H9 (cell line): ENCODE measurements at regions not wholly inside any gene's neighbourhood (a gene's known extent, or its start where the extent isn't known, plus 50 kb on each side); places are given as distances from the start of the nearest gene placed in this dataset.
"Not testable (repeated sequence)": the region's sequence is repeated elsewhere in the genome, so short reads cannot be mapped to it uniquely, and the experiment has no call there.

ENCODE experiments used
- DNase-seq: peaks from one replicate; pipeline ENCODE4 v3.0.0-alpha.2; 2017
- H2AFZ ChIP-seq: one replicate; pipeline ENCODE4 v1.6.1; 2013; ENCODE audit warnings: mild to moderate bottlenecking, low read length, control low read depth, moderate library complexity
- H2AK5ac ChIP-seq: 2 replicates; pipeline ENCODE4 v1.6.1; 2013; ENCODE audit warnings: low read length, control low read depth, mixed read lengths; ENCODE audit not compliant: insufficient read length
- H2BK120ac ChIP-seq: one replicate; pipeline ENCODE4 v1.6.1; 2013; ENCODE audit warnings: low read depth, mild to moderate bottlenecking, low read length, control low read depth, inconsistent platforms; ENCODE audit not compliant: poor library complexity, severe bottlenecking
- H2BK12ac ChIP-seq: 2 replicates; pipeline ENCODE4 v1.6.1; 2013; ENCODE audit warnings: low read length, control low read depth, mixed read lengths, low read depth; ENCODE audit not compliant: insufficient read length
- H2BK15ac ChIP-seq: 2 replicates; pipeline ENCODE4 v1.6.1; 2013; ENCODE audit warnings: low read depth, low read length, control low read depth
- H2BK20ac ChIP-seq: one replicate; pipeline ENCODE4 v1.6.1; 2013; ENCODE audit warnings: low read depth, mild to moderate bottlenecking, low read length, control low read depth, inconsistent platforms; ENCODE audit not compliant: poor library complexity, severe bottlenecking
- H2BK5ac ChIP-seq: 2 replicates; pipeline ENCODE4 v1.6.1; 2013; ENCODE audit warnings: low read length, control low read depth, mixed read lengths; ENCODE audit not compliant: insufficient read length
- H3K14ac ChIP-seq: 2 replicates; pipeline ENCODE4 v1.6.1; 2013; ENCODE audit warnings: low read length, control low read depth; ENCODE audit not compliant: insufficient read depth
- H3K18ac ChIP-seq: 2 replicates; pipeline ENCODE4 v1.6.1; 2013; ENCODE audit warnings: low read depth, mild to moderate bottlenecking, mixed read lengths, low read length, control low read depth; ENCODE audit not compliant: insufficient read length
- H3K23ac ChIP-seq: 2 replicates; pipeline ENCODE4 v1.6.1; 2013; ENCODE audit warnings: low read length, control low read depth, mixed read lengths, low read depth; ENCODE audit not compliant: insufficient read length
- H3K23me2 ChIP-seq: 2 replicates; pipeline ENCODE4 v1.6.1; 2013; ENCODE audit warnings: low read depth, mild to moderate bottlenecking, mixed read lengths, low read length, control low read depth; ENCODE audit not compliant: insufficient read length, poor library complexity, severe bottlenecking
- H3K27ac ChIP-seq: 2 replicates; pipeline ENCODE4 v1.5.1; 2013; ENCODE audit warnings: low read length, control low read depth, mixed read lengths, low read depth; ENCODE audit not compliant: insufficient read length
- H3K27me3 ChIP-seq: 2 replicates; pipeline ENCODE4 v1.6.1; 2013; ENCODE audit warnings: low read length, control low read depth, inconsistent platforms; ENCODE audit not compliant: insufficient read depth
- H3K4ac ChIP-seq: 2 replicates; pipeline ENCODE4 v1.6.1; 2013; ENCODE audit warnings: low read depth, mild to moderate bottlenecking, control low read depth, inconsistent platforms, low read length, moderate library complexity
- H3K4me1 ChIP-seq: 2 replicates; pipeline ENCODE4 v1.6.1; 2013; ENCODE audit warnings: low read length, control low read depth, inconsistent platforms; ENCODE audit not compliant: insufficient read depth
- H3K4me2 ChIP-seq: 2 replicates; pipeline ENCODE4 v1.6.1; 2013; ENCODE audit warnings: low read length, control low read depth, mixed read lengths; ENCODE audit not compliant: insufficient read length, insufficient read depth
- H3K56ac ChIP-seq: 2 replicates; pipeline ENCODE4 v1.6.1; 2013; ENCODE audit warnings: low read depth, mild to moderate bottlenecking, mixed read lengths, low read length, control low read depth; ENCODE audit not compliant: insufficient read length
- H3K79me1 ChIP-seq: 2 replicates; pipeline ENCODE4 v1.6.1; 2013; ENCODE audit warnings: low read depth, mild to moderate bottlenecking, moderate library complexity, low read length, control low read depth, inconsistent platforms; ENCODE audit not compliant: insufficient read depth, poor library complexity, severe bottlenecking
- H3K79me2 ChIP-seq: 2 replicates; pipeline ENCODE4 v1.6.1; 2013; ENCODE audit warnings: low read length, control low read depth, inconsistent platforms; ENCODE audit not compliant: insufficient read depth
- H3K9ac ChIP-seq: 2 replicates; pipeline ENCODE4 v1.6.1; 2013; ENCODE audit warnings: low read length, control low read depth, mixed read lengths; ENCODE audit not compliant: insufficient read length; ENCODE audit errors: extremely low read depth
- H3K9me3 ChIP-seq: one replicate; pipeline ENCODE4 v1.6.1; 2013; ENCODE audit warnings: low read depth, low read length, inconsistent platforms; ENCODE audit not compliant: control insufficient read depth
- H3T11ph ChIP-seq: one replicate; pipeline ENCODE4 v1.6.1; 2013; ENCODE audit warnings: mild to moderate bottlenecking, low read length, control low read depth, inconsistent platforms
- H4K20me1 ChIP-seq: one replicate; pipeline ENCODE4 v1.6.1; 2013; ENCODE audit not compliant: control insufficient read depth, insufficient read length, insufficient read depth
- H4K5ac ChIP-seq: 2 replicates; pipeline ENCODE4 v1.6.1; 2013; ENCODE audit warnings: low read depth, mild to moderate bottlenecking, mixed read lengths, low read length, control low read depth; ENCODE audit not compliant: insufficient read length
- H4K8ac ChIP-seq: replicated peaks from 2 replicates; pipeline ENCODE4 v1.6.1; 2013; ENCODE audit warnings: low read length, control low read depth, mixed read lengths, low read depth; ENCODE audit not compliant: insufficient read length
- H4K91ac ChIP-seq: 2 replicates; pipeline ENCODE4 v1.6.1; 2013; ENCODE audit warnings: low read depth, mild to moderate bottlenecking, moderate library complexity, mixed read lengths, low read length, control low read depth; ENCODE audit not compliant: insufficient read length
- H3K27ac Mint-ChIP-seq, 3 experiments: 2 replicates in 2 of 3; 3 replicates in 1 of 3; pipeline ENCODE4 v1.8.0; 2020 to 2021; ENCODE audit warnings: mixed read lengths in 3 of 3, mild to moderate bottlenecking in 1 of 3, moderate library complexity in 1 of 3
- H3K27me3 Mint-ChIP-seq: 2 replicates; pipeline ENCODE4 v1.8.0; 2021; ENCODE audit warnings: low read depth, mild to moderate bottlenecking, moderate library complexity, mixed read lengths
- H3K36me3 Mint-ChIP-seq, 3 experiments: 2 replicates in 2 of 3; 3 replicates in 1 of 3; pipeline ENCODE4 v1.8.0; 2020 to 2021; ENCODE audit warnings: low read depth in 3 of 3, mixed read lengths in 3 of 3; ENCODE audit not compliant: insufficient read depth in 1 of 3
- H3K4me1 Mint-ChIP-seq, 2 experiments: 2 replicates each; pipeline ENCODE4 v1.8.0; 2020; ENCODE audit warnings: mixed read lengths in 2 of 2
- H3K4me3 Mint-ChIP-seq, 2 experiments: 2 replicates in 1 of 2; 3 replicates in 1 of 2; pipeline ENCODE4 v1.8.0; 2020 to 2021; ENCODE audit warnings: mild to moderate bottlenecking in 2 of 2, mixed read lengths in 2 of 2, moderate library complexity in 1 of 2
- H3K9me3 Mint-ChIP-seq, 2 experiments: 2 replicates in 1 of 2; 3 replicates in 1 of 2; pipeline ENCODE4 v1.8.0; 2020; ENCODE audit warnings: mild to moderate bottlenecking in 2 of 2, mixed read lengths in 2 of 2, moderate library complexity in 1 of 2
- CTCF ChIP-seq: fragments of 200-600 bp; sonication (generic); conservative IDR thresholded peaks from 3 replicates; pipeline ENCODE4 v1.8.0; 2021; ENCODE audit warnings: antibody characterized with exemption, mild to moderate bottlenecking
- WGBS: extraction: QIAGEN DNeasy Blood & Tissue Kit; methylation state at CpG from one replicate; pipeline ENCODE4 v1.1.7; 2013; ENCODE audit warnings: missing lambda C conversion rate, low lambda C conversion rate, mixed read lengths; ENCODE audit not compliant: insufficient read length; ENCODE audit errors: extremely low coverage; 5-methylcytosine and 5-hydroxymethylcytosine counted together

- Histone ChIP-seq H3T11ph (no peak overlapping the region), H2BK5ac (no peak overlapping the region), H3K9ac (no peak overlapping the region), H3K14ac (no peak overlapping the region; the same call in 1 of the 2 replicates), H4K8ac (no peak overlapping the region), H3K79me1 (no peaks in the 10 kb centered on the region), H3K23ac (no peak overlapping the region), H3K9me3 (no peaks in the 10 kb centered on the region), H3K27me3 (no peaks in the 10 kb centered on the region), H3K4ac (no peak overlapping the region), H3K4me1 (no peaks in the 10 kb centered on the region), H2AFZ (no peak overlapping the region), H2BK120ac (no peak overlapping the region), H4K5ac (no peak overlapping the region), H2AK5ac (no peak overlapping the region), H4K91ac (no peak overlapping the region), H3K18ac (no peak overlapping the region), H3K79me2 (no peaks in the 10 kb centered on the region), H3K27ac (no peak overlapping the region), H3K4me2 (no peak overlapping the region), H2BK20ac (no peak overlapping the region), H2BK12ac (no peak overlapping the region), H2BK15ac (no peak overlapping the region), H4K20me1 (no peaks in the 10 kb centered on the region), H3K56ac (no peak overlapping the region), H3K23me2 (no peaks in the 10 kb centered on the region)
- no peak overlapping the region for H3K4me3 Mint-ChIP-seq
- no peak for DNase-seq
- TF ChIP-seq CTCF: no peak
- H3K9me3 Mint-ChIP-seq: peaks cover 7 to 9% of the 10 kb centered on the region in 2 experiments; a peak in 3 of 5 replicates
- no peak overlapping the region; a peak in 1 of 7 replicates for H3K27ac Mint-ChIP-seq
- H3K27me3 Mint-ChIP-seq: no peaks in the 10 kb centered on the region; the same call in 1 of the 2 replicates
- H3K36me3 Mint-ChIP-seq: peaks cover 0 to 6% (median 0%) of the 10 kb centered on the region in 3 experiments; a peak in 3 of 7 replicates
- WGBS: no CpG with 5 or more reads among the region's 3 CpGs
- H3K4me1 Mint-ChIP-seq: no peaks in the 10 kb centered on the region
Measured at GRCh38 chrX:25096522-25097045, 80.8 kb upstream of the ARX start.

DNA sequence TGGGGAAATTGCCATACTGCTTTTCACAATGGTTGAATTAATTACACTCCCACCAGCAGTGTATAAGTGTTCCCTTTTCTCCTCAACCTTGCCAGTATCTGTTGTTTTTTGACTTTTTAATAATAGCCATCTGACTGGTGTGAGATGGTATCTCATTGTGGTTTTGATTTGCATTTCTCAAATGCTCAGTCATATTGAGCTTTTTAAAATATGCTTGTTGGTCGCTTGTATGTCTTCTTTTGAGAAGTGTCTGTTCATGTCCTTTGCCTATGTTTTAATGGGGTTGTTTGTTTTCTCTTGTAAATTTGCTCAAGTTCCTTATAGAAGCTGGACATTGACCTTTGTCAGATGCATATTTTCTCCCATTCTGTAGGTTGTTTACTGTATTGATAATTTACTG, 75.4 kb upstream of the ARX start:
- not testable (repeated sequence) for H3K9me3 ChIP-seq, H3K23ac ChIP-seq, H3K56ac ChIP-seq, H3K79me2 ChIP-seq, H3K27ac Mint-ChIP-seq, H3K4me2 ChIP-seq, H3K4me3 Mint-ChIP-seq, H3K27me3 ChIP-seq, H2BK120ac ChIP-seq, H3K27ac ChIP-seq, H2BK12ac ChIP-seq, H2BK20ac ChIP-seq, H4K91ac ChIP-seq, H2BK15ac ChIP-seq, H3K27me3 Mint-ChIP-seq, H3T11ph ChIP-seq, H3K9ac ChIP-seq, H2AFZ ChIP-seq, H3K18ac ChIP-seq, H4K20me1 ChIP-seq, H3K14ac ChIP-seq, H2AK5ac ChIP-seq, H3K4me1 Mint-ChIP-seq, H3K23me2 ChIP-seq, H4K8ac ChIP-seq, H3K4ac ChIP-seq, H3K4me1 ChIP-seq, DNase-seq, H4K5ac ChIP-seq, H2BK5ac ChIP-seq, H3K79me1 ChIP-seq
- no CpG with 5 or more reads among the region's 1 CpG for WGBS
- peaks cover 2 to 12% (median 3%) of the 10 kb centered on the region in 3 experiments; a peak in 3 of 7 replicates for H3K36me3 Mint-ChIP-seq
- peaks cover 8 to 11% of the 10 kb centered on the region in 2 experiments; a peak in 3 of 5 replicates for H3K9me3 Mint-ChIP-seq
